Erythroblast (primary cell): ENCODE measurements at regions not wholly inside any gene's neighbourhood (a gene's known extent, or its start where the extent isn't known, plus 50 kb on each side); places are given as distances from the start of the nearest gene placed in this dataset.

ENCODE experiments used
- GATA1 ChIP-seq: IDR thresholded peaks from 2 replicates; pipeline ENCODE4 v1.6.1; 2011; ENCODE audit warnings: low read depth, mild to moderate bottlenecking, control low read depth, low read length, moderate library complexity
- POLR2A ChIP-seq: IDR thresholded peaks from 2 replicates; pipeline ENCODE4 v1.6.1; 2011; ENCODE audit warnings: mild to moderate bottlenecking, low read length

- no peak for TF ChIP-seq POLR2A
- TF ChIP-seq GATA1, result no peak
Measured at GRCh38 chr5:32964261-32964660, 253.1 kb downstream of the NPR3 start.
